SK-N-SH treated with all-trans-retinoic acid at 6 μM for 48 hours (cell line): ENCODE measurements at regions not wholly inside any gene's neighbourhood (a gene's known extent, or its start where the extent isn't known, plus 50 kb on each side); places are given as distances from the start of the nearest gene placed in this dataset.

Experiments
- ATAC-seq: fragments of 200-7000 bp; cut with Tn5 transposase; 3 replicates; pipeline ENCODE4 v1.9.1; 2020; ENCODE audit warnings: mild to moderate bottlenecking, moderate library complexity
- ARNTL ChIP-seq: fragments of 450-650 bp; formaldehyde crosslinking; IDR thresholded peaks from 2 replicates; pipeline ENCODE4 v1.5.0; 2020; ENCODE audit warnings: low read depth, mild to moderate bottlenecking, moderate library complexity, borderline replicate concordance
- BACH2 ChIP-seq: fragments of 250-450 bp; sonication (Bioruptor Pico); IDR thresholded peaks from 2 replicates; pipeline ENCODE4 v1.9.0; 2021; ENCODE audit warnings: mild to moderate bottlenecking, borderline replicate concordance
- CSDC2 ChIP-seq: fragments of 250-450 bp; sonication (Bioruptor Pico); IDR thresholded peaks from 2 replicates; pipeline ENCODE4 v1.5.0; 2020; ENCODE audit warnings: mild to moderate bottlenecking, moderate library complexity
- ESRRG ChIP-seq: fragments of 250-450 bp; sonication (Bioruptor Pico); IDR thresholded peaks from 2 replicates; pipeline ENCODE4 v1.6.1; 2021; ENCODE audit warnings: mild to moderate bottlenecking
- GLIS3 ChIP-seq: fragments of 250-450 bp; sonication (Bioruptor Pico); IDR thresholded peaks from 2 replicates; pipeline ENCODE4 v1.5.0; 2020; ENCODE audit warnings: mild to moderate bottlenecking, moderate library complexity
- ISL1 ChIP-seq: fragments of 250-450 bp; sonication (Bioruptor Pico); IDR thresholded peaks from 2 replicates; pipeline ENCODE4 v2.1.2; 2022; ENCODE audit warnings: mild to moderate bottlenecking, moderate library complexity
- OSR1 ChIP-seq: fragments of 250-450 bp; sonication (Bioruptor Pico); IDR thresholded peaks from 2 replicates; pipeline ENCODE4 v1.8.0; 2022; ENCODE audit warnings: moderate library complexity, mild to moderate bottlenecking, inconsistent platforms
- PPARA ChIP-seq: fragments of 250-450 bp; sonication (Bioruptor Pico); IDR thresholded peaks from 2 replicates; pipeline ENCODE4 v1.5.0; 2020; ENCODE audit warnings: mild to moderate bottlenecking, borderline replicate concordance
- RARB ChIP-seq: fragments of 250-450 bp; sonication (Bioruptor Pico); IDR thresholded peaks from 2 replicates; pipeline ENCODE4 v1.8.0; 2021; ENCODE audit warnings: mild to moderate bottlenecking, moderate library complexity
- SNAI2 ChIP-seq: fragments of 250-450 bp; sonication (Bioruptor Pico); IDR thresholded peaks from 2 replicates; pipeline ENCODE4 v1.5.0; 2020; ENCODE audit warnings: mild to moderate bottlenecking, moderate library complexity
- TCF4 ChIP-seq: fragments of 250-450 bp; sonication (Bioruptor Pico); IDR thresholded peaks from 2 replicates; pipeline ENCODE4 v1.8.0; 2021; ENCODE audit warnings: mild to moderate bottlenecking, moderate library complexity, borderline replicate concordance
- TOX ChIP-seq: fragments of 250-450 bp; sonication (Bioruptor Pico); IDR thresholded peaks from 2 replicates; pipeline ENCODE4 v1.8.0; 2021; ENCODE audit warnings: mild to moderate bottlenecking, moderate library complexity, borderline replicate concordance
- ZC3H10 ChIP-seq: fragments of 250-450 bp; sonication (Bioruptor Pico); IDR thresholded peaks from 2 replicates; pipeline ENCODE4 v1.5.1; 2021; ENCODE audit warnings: mild to moderate bottlenecking, moderate library complexity
- ZFP3 ChIP-seq: fragments of 250-450 bp; sonication (Bioruptor Pico); IDR thresholded peaks from 2 replicates; pipeline ENCODE4 v1.5.0; 2020; ENCODE audit warnings: mild to moderate bottlenecking, moderate library complexity
- ZFP30 ChIP-seq: fragments of 450-650 bp; formaldehyde crosslinking; IDR thresholded peaks from 2 replicates; pipeline ENCODE4 v1.5.0; 2022; ENCODE audit warnings: mild to moderate bottlenecking, moderate library complexity
- ZNF565 ChIP-seq: fragments of 450-650 bp; formaldehyde crosslinking; conservative IDR thresholded peaks from 2 replicates; pipeline ENCODE4 v1.5.0; 2020; ENCODE audit warnings: low read depth, mild to moderate bottlenecking, moderate library complexity
- ZNF70 ChIP-seq: fragments of 450-650 bp; formaldehyde crosslinking; IDR thresholded peaks from 2 replicates; pipeline ENCODE4 v1.5.0; 2020; ENCODE audit warnings: mild to moderate bottlenecking, moderate library complexity
- ZNF8 ChIP-seq: fragments of 450-650 bp; formaldehyde crosslinking; IDR thresholded peaks from 2 replicates; pipeline ENCODE4 v1.5.0; 2020; ENCODE audit warnings: mild to moderate bottlenecking, moderate library complexity
- TF ChIP-seq, protein P1 (sequence below): fragments of 250-450 bp; sonication (Bioruptor Pico); IDR thresholded peaks from 2 replicates; pipeline ENCODE4 v1.8.0; 2021; ENCODE audit warnings: low read depth, mild to moderate bottlenecking, moderate library complexity, borderline replicate concordance
- TF ChIP-seq, protein P2 (sequence below): fragments of 250-450 bp; sonication (Bioruptor Pico); IDR thresholded peaks from 2 replicates; pipeline ENCODE4 v1.5.0; 2020; ENCODE audit warnings: mild to moderate bottlenecking, moderate library complexity
- TF ChIP-seq, protein P3 (sequence below): fragments of 250-450 bp; sonication (Bioruptor Pico); IDR thresholded peaks from 2 replicates; pipeline ENCODE4 v1.5.1; 2021; ENCODE audit warnings: mild to moderate bottlenecking, moderate library complexity
- TF ChIP-seq, protein P4 (sequence below): fragments of 250-450 bp; sonication (Bioruptor Pico); IDR thresholded peaks from 2 replicates; pipeline ENCODE4 v1.5.1; 2020; ENCODE audit warnings: low read depth, mild to moderate bottlenecking, moderate library complexity

DNA sequence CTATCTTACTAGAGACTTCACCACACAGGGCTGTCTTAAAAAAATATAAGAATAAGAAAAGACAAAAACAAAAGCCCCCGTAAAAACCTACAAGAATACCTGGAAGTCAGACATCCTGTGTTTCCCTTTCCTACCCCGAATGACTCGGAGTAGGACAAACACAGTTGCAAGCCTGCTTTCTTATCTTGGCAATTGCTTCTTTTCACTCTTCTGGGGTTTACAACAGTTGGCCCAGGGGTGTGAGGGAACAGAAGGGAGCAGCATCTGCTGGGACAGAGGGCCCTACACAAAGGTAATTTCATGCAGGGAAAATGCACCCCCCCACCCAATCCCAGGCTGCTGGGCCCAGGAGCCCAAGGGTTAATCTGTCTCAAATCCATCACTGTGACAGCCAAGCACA lies 220.6 kb downstream of the ARHGAP12 start:
- TF ChIP-seq, protein P1, sequence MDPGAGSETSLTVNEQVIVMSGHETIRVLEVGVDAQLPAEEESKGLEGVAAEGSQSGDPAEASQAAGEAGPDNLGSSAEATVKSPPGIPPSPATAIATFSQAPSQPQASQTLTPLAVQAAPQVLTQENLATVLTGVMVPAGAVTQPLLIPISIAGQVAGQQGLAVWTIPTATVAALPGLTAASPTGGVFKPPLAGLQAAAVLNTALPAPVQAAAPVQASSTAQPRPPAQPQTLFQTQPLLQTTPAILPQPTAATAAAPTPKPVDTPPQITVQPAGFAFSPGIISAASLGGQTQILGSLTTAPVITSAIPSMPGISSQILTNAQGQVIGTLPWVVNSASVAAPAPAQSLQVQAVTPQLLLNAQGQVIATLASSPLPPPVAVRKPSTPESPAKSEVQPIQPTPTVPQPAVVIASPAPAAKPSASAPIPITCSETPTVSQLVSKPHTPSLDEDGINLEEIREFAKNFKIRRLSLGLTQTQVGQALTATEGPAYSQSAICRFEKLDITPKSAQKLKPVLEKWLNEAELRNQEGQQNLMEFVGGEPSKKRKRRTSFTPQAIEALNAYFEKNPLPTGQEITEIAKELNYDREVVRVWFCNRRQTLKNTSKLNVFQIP (CRISPR knock-in tag): no peak
- TF ChIP-seq TOX (no peak), SNAI2 (CRISPR knock-in tag) (no peak), PPARA (CRISPR knock-in tag) (no peak), ESRRG (CRISPR knock-in tag) (no peak), RARB (CRISPR knock-in tag) (no peak), ZNF565 (no peak), BACH2 (CRISPR knock-in tag) (no peak)
- TF ChIP-seq, protein P2, sequence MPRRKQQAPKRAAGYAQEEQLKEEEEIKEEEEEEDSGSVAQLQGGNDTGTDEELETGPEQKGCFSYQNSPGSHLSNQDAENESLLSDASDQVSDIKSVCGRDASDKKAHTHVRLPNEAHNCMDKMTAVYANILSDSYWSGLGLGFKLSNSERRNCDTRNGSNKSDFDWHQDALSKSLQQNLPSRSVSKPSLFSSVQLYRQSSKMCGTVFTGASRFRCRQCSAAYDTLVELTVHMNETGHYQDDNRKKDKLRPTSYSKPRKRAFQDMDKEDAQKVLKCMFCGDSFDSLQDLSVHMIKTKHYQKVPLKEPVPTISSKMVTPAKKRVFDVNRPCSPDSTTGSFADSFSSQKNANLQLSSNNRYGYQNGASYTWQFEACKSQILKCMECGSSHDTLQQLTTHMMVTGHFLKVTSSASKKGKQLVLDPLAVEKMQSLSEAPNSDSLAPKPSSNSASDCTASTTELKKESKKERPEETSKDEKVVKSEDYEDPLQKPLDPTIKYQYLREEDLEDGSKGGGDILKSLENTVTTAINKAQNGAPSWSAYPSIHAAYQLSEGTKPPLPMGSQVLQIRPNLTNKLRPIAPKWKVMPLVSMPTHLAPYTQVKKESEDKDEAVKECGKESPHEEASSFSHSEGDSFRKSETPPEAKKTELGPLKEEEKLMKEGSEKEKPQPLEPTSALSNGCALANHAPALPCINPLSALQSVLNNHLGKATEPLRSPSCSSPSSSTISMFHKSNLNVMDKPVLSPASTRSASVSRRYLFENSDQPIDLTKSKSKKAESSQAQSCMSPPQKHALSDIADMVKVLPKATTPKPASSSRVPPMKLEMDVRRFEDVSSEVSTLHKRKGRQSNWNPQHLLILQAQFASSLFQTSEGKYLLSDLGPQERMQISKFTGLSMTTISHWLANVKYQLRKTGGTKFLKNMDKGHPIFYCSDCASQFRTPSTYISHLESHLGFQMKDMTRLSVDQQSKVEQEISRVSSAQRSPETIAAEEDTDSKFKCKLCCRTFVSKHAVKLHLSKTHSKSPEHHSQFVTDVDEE: no peak
- ATAC-seq: no peak

DNA sequence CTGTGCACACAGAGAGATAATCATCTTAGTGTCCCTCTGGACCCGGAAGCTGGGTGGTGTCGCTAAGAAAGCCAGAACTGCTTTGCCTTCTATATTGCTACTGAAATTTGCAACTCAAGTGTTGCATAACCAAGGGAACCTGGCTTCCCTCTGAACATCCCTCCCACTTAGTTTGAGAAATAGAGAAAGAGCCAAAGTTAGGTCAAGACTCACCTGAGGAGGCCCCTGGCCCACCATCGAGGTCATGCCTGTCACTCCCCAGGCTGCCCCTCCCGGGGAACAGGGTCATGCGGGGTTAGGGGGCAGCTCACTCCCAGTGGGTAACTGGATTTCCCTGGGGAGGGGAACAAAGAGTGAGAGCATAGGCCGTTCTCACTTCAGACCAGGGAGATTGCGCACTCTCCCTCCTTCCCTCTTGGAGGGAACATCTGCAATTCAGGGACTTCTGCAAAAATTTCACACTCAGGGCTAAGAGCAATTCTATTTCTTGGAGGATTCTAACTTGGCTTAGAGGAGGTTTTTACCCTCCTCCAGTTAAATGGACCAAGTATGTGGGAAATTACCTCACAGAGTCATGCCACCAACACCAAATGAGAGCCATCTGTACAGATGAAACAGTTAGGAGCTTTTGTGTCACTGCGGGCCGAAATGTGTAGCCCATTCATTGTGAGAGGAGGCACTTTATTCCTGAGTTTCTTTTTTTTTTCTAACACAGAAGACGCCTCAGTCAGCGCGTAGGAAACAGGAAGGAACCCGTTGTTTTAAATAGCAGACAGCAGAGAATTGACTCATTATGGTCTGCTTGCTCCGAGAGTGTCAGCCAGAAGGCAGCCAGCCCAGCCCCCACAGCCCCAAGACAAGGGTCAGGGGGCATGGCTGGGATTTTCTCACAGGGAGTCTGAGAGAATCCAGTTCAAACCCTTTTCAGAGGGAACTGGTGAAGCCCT lies 221.3 kb downstream of the ARHGAP12 start:
- no peak for TF ChIP-seq ZNF565
- TF ChIP-seq, protein P3, sequence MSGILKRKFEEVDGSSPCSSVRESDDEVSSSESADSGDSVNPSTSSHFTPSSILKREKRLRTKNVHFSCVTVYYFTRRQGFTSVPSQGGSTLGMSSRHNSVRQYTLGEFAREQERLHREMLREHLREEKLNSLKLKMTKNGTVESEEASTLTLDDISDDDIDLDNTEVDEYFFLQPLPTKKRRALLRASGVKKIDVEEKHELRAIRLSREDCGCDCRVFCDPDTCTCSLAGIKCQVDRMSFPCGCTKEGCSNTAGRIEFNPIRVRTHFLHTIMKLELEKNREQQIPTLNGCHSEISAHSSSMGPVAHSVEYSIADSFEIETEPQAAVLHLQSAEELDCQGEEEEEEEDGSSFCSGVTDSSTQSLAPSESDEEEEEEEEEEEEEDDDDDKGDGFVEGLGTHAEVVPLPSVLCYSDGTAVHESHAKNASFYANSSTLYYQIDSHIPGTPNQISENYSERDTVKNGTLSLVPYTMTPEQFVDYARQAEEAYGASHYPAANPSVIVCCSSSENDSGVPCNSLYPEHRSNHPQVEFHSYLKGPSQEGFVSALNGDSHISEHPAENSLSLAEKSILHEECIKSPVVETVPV (CRISPR knock-in tag): no peak
- no peak for TF ChIP-seq OSR1
- no peak for TF ChIP-seq ZFP30 (CRISPR knock-in tag)
- no peak for TF ChIP-seq SNAI2 (CRISPR knock-in tag)
- TF ChIP-seq ZFP3 (CRISPR knock-in tag): no peak
- no peak for TF ChIP-seq ZC3H10
- TF ChIP-seq TCF4 (CRISPR knock-in tag): no peak
- no peak for TF ChIP-seq GLIS3 (CRISPR knock-in tag)
- no peak for TF ChIP-seq ZNF70 (CRISPR knock-in tag)
- no peak for TF ChIP-seq PPARA (CRISPR knock-in tag)

DNA sequence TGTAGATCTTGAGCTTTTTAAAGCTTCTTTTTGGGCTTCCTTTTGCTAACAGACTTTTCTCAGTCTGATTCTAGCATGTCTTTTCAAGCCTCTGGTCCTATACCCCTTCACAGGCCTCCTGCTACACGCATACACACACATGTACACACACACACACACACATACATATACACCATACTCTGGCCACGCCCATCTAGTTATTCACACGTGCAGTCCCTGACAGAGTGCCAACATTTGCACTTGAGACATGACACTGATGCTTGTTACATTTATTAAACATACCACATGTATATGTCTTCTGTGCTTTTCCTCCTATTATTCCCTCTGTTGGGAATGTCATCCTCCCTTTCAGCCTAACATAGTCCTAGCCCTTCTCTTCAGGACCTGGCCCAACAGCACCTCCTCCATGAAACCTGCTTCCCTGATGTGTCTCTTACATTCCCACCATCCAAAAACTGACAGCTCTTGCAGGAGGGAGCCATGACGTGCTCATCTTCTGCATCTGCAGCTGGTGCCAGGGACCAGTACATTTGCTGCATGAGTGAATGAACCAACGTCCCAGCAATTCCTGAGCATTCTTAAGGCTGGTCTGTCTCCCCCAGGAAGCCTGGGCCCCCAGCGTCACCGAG lies 222.1 kb downstream of the ARHGAP12 start:
- TF ChIP-seq, protein P1 (CRISPR knock-in tag): no peak
- TF ChIP-seq RARB (CRISPR knock-in tag) (no peak), TCF4 (CRISPR knock-in tag) (no peak), ZNF70 (CRISPR knock-in tag) (no peak), OSR1 (no peak), ARNTL (CRISPR knock-in tag) (no peak), CSDC2 (CRISPR knock-in tag) (no peak), SNAI2 (CRISPR knock-in tag) (no peak), ESRRG (CRISPR knock-in tag) (no peak), ZFP30 (CRISPR knock-in tag) (no peak), ISL1 (CRISPR knock-in tag) (no peak), ZFP3 (CRISPR knock-in tag) (no peak), GLIS3 (CRISPR knock-in tag) (no peak), BACH2 (CRISPR knock-in tag) (no peak), ZNF8 (CRISPR knock-in tag) (no peak), TOX (no peak), ZNF565 (no peak)
- TF ChIP-seq, protein P4, sequence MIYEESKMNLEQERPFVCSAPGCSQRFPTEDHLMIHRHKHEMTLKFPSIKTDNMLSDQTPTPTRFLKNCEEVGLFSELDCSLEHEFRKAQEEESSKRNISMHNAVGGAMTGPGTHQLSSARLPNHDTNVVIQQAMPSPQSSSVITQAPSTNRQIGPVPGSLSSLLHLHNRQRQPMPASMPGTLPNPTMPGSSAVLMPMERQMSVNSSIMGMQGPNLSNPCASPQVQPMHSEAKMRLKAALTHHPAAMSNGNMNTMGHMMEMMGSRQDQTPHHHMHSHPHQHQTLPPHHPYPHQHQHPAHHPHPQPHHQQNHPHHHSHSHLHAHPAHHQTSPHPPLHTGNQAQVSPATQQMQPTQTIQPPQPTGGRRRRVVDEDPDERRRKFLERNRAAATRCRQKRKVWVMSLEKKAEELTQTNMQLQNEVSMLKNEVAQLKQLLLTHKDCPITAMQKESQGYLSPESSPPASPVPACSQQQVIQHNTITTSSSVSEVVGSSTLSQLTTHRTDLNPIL (CRISPR knock-in tag): no peak
- TF ChIP-seq, protein P3 (CRISPR knock-in tag): no peak
- no peak for ATAC-seq

More for the DNA sequence above, 221.3 kb downstream of the ARHGAP12 start:
- no peak; the same call in 2 of the 3 replicates for ATAC-seq
